HG03060 (cell line): ENCODE measurements at regions not wholly inside any gene's neighbourhood (a gene's known extent, or its start where the extent isn't known, plus 50 kb on each side); places are given as distances from the start of the nearest gene placed in this dataset.
"Not testable (repeated sequence)": the region's sequence is repeated elsewhere in the genome, so short reads cannot be mapped to it uniquely, and the experiment has no call there.

Experiments used
- ATAC-seq: cut with Tn5 transposase; IDR thresholded peaks from one replicate; pipeline ENCODE4 v1.9.1; 2021; ENCODE audit warnings: low read depth, moderate number of reproducible peaks; ENCODE audit not compliant: unreplicated experiment

- no peak for ATAC-seq
These were observed 85.5 kb upstream of the ZNF217 start for GRCh38 chr20:53678990-53679596.

DNA sequence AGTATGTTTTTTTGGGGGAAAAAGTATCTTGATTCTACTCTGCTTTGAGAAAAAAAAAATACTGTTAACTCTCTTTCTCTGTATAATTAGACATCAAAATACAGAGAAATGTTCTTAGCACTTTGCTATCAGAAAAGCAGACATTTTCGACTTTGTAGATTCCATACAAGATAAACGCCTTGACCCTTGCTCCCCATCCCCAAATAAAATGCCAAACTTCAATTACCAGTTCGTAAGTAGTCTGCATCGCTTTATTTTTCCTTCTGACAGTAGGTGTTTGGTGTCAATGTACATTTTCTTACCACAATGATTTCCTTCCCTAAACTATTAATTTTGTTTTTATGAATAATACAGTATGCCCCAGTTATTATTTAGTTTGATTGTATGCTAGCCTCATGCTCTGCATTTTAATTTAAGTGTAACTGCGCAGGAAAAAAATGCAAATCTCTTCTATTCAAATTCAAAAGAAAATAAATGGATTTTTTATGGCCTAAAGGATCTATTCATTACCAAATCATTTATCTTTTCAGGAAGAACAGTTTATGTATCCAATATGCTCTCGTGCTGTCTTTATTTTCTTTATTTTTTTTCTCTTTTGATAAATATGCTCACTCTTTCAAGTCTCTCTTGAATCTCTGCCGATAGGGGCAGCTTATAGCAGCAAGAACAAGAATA, 84.8 kb upstream of the ZNF217 start:
- no peak for ATAC-seq

- ATAC-seq = no peak
These were observed 84.0 kb upstream of the ZNF217 start for GRCh38 chr20:53677447-53678314.

DNA sequence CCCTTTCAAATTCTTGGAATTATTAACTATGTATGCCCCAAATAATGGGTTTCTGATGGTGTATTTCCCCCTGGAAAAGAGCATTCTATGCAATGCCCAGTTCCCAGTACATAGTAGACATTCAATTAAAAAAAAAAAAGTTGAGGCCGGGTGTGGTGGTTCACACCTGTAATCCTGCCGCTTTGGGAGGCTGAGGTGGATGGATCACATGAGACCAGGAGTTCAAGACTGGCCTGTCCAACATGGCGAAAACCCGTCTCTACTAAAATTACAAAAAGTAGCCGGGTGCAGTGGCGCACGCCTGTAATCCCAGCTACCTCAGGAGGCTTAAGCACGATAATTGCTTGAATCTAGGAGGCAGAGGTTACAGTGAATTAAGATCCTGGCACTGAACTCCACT, 83.3 kb upstream of the ZNF217 start:
- no peak for ATAC-seq

DNA sequence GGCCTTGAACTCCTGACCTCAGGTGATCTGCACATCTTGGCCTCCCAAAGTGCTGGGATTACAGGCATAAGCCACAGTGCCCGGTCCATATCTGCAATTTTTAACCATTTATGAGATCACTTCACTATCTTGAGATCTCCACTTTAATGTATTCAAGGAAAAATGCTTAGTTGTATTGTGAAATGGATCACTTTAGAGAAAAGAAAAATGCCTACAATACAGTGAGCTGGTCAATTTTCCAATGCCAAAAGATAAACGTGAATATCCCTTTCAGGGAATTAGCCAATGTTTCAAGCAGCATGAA, 82.8 kb upstream of the ZNF217 start:
- ATAC-seq = no peak

DNA sequence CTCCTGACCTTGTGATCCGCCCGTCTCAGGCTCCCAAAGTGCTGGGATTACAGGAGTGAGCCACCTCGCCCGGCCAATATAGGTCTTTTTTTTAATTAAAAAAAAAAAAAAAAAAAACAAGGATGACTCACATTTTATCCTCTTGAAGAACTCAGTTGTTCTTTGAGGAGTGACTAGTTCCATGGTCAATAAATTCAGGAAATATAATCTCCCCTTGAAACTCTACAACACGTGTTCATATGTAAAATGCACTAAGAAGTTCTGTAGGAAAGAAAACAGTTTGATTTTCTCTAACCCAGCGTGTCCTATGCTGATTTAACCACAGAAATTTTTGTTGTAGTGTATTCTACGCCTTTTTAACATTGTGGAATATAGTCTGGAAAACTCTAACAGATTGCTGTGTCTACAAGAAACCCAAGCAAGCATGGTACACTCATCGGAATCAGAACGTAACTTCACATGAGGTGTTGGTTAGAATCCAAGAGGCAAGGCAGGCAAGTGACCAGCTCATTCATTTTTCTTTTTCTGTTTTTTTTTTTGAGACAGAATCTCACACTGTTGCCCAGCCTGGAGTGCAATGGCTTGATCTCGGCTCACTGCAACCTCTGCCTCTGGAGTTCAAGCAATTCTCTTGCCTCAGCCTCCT, 79.0 kb upstream of the ZNF217 start:
- no peak for ATAC-seq

DNA sequence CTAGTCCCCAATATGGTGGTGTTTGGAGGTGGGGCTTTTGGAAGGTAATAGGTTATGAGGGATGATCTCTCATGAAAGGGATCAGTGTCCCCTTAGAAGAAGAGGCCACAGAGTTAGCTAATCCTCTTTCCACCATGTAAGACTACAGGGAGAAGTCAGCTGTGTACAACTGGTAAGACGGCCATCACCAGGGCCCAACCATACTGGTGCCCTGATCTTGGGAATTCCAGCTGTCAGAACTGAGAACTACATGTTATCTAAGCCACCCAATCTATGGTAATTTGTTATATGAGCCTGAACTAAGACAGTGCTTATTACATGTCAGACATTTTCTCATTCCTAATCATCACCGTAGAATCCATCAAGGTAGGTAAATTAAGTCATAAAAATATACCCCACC, 77.7 kb upstream of the ZNF217 start:
- no peak for ATAC-seq

- not testable (repeated sequence) for ATAC-seq
These were observed 76.1 kb upstream of the ZNF217 start for GRCh38 chr20:53669517-53670313.

DNA sequence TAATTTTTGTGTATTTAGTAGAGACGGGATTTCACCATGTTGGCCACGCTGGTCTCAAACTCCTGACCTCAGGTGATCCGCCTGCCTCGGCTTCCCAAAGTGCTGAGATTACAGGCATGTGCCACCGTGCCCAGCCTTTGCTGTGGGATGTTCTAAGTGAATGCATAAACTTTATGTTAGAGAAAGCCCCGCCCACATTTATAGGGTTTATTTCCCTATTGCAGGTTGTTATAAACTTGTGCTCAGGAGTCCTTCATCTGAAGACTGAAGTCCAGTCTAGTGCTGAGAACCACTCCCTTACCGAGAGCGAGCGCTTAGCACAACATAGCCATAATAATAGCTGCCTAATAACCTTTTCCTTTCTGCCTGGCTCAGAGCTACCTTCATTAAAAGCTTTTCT, 75.4 kb upstream of the ZNF217 start:
- no peak for ATAC-seq

DNA sequence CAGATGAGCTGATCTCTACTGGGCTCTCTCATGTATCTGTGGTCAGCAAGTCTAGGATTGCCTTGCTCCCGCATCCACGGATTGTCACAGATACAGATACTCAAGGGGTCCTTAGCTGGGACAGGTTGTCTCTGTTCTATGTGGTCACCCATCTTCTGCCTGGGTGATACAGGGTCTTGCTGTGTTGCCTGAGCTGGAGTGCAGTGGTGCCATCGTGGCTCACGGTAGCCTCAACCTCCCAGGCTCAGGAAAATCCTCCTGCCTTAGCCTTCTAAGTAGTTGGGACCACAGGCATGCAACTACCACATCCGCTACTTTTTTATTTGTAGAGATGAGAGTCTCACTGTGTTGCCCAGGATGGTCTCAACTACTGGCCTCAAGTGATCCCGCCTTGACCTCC, 72.5 kb upstream of the ZNF217 start:
- no peak for ATAC-seq

DNA sequence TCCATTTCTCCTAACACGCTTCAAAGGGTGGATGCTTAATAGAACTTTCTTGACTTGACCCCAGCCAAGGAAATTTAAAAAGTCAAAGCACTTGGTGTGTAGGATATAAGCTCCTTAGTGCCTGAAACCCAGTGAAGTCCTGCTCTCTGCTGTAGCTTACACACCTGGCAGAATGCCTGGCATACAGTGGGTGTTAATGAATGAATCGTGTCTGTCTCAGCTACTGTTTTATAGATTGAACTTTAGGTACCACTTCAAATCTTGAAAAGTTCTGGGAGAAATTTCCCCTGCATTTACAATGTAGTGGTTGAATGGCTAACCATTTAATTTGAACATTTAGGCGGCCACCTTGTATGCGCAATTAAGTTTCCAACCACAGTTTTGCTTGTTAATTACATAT, 70.5 kb upstream of the ZNF217 start:
- no peak for ATAC-seq

- not testable (repeated sequence) for ATAC-seq
These were observed 69.9 kb upstream of the ZNF217 start for GRCh38 chr20:53663521-53663920.

DNA sequence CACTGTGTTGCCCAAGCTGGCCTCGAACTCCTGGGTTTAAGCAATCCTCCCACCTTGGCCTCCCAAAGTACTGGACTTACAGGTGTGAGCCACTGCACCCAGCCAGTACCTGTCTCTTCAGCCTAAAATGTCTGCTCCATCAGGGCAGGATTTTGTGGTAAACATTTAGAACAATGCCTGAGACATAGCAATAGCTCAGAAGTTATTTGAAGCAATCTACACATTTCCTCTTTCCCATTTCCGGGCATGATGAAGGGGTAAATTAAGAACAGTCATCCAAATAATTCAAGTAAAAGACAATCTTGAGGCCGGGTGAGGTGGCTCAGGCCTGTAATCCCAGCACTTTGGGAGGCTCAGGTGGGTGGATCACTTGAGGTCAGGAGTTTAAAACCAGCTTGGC, 69.0 kb upstream of the ZNF217 start:
- ATAC-seq = no peak

GRCh38 chr20:53660947-53661381, 67.3 kb upstream of the ZNF217 start:
- ATAC-seq = no peak

DNA sequence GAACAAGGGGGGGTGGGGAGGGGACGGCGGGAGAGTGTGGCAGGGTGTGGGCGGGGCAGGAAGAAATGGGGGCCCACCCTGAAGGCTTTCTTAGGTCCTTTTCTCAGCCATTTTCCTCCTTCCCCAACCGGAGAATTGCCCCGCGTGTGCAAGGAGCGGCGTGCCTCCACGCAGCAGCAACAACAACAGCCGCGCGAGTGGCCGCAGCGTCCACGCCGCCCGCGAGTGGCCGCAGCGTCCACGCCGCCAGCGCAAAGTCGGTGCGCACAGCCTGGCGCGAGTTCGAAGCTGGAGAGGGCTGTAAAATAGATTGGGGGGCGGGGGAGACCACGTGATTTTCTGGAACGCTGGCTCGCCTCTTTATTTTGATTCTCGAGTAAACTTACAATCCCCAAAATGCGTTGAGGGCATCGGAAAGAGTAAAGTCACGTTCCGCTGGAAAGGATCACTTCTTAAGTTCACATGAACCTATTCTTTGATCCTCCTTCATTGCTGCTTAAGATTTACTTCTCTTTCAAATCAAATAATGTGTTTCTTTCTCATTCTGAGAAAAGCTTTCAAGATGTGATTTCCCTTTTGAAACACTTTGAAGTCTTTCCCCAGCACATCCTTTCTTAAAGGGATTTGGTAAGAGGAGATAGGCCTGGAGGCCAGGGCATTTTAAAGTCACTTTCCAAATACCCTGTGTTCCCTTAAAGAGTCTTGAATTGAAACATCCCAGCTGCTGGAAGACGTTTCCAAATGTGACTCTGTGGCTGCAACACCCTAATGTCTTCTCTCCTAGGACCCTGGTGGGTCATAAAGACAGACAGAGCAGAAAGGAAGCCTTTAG, 66.7 kb upstream of the ZNF217 start:
- no peak for ATAC-seq

DNA sequence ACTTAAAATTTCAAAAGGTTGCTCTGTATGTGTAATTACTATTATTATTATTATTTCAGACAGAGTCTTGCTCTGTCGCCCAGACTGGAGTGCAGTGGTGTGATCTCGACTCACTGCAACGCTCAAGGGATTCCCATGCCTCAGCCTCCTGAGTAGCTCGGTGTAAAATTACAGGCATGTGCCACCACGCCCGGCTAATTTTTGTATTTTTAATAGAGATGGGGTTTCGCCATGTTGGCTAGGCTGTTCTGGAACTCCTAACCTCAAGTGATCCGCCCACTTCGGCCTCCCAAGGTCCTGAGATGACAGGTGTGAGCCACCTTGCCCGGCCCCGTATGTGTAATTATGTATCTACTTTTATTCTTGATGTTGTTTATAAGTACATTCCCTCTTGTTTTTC, 65.3 kb upstream of the ZNF217 start:
- ATAC-seq = no peak

DNA sequence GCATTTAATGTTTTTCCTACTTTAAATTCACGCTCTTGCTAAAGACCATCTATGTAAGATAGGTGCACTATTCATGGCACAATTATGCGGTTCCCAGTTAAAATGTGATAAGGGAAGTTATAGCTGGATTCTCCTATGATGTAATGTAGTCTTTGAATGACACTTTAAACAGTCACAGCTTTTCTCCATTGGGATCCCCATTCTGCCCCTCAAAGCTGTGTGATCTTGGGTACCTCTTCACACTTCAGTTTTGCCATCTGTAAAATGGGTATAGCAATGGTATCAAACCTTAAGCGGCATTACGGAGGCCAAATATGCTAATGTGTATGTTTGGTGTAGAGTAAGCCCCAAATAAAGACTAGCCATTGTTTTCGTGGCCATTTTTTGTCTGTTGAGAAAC, 64.7 kb upstream of the ZNF217 start:
- ATAC-seq = no peak

- no peak for ATAC-seq
These were observed 64.1 kb upstream of the ZNF217 start for GRCh38 chr20:53657732-53658131.

GRCh38 chr20:53657279-53657678, 63.6 kb upstream of the ZNF217 start:
- no peak for ATAC-seq
